Smooth muscle cell (in vitro differentiated cells): ENCODE measurements at regions not wholly inside any gene's neighbourhood (a gene's known extent, or its start where the extent isn't known, plus 50 kb on each side); places are given as distances from the start of the nearest gene placed in this dataset. TPM values are rescaled to one million over a fixed set of nuclear protein-coding genes. Genes with fewer than 3 reads are reported as not detected.

ENCODE experiments used
- DNase-seq: peaks from one replicate; lab custom pipeline; 2025; ENCODE audit not compliant: unreplicated experiment; lab: John Stamatoyannopoulos, UW
- H2AFZ ChIP-seq: fragments of 200-600 bp; sonication (generic); 2 replicates; pipeline ENCODE4 v1.6.0; 2016; ENCODE audit warnings: antibody characterized with exemption, low read depth, mild to moderate bottlenecking
- H3F3A ChIP-seq: fragments of 200-600 bp; sonication (generic); 2 replicates; pipeline ENCODE4 v1.6.0; 2017; ENCODE audit warnings: antibody characterized with exemption, low read depth
- H3K27ac ChIP-seq: fragments of 200-600 bp; sonication (generic); 2 replicates; pipeline ENCODE4 v1.5.1; 2016; ENCODE audit warnings: low read depth, mild to moderate bottlenecking
- H3K27me3 ChIP-seq: fragments of 200-600 bp; sonication (generic); 2 replicates; pipeline ENCODE4 v1.6.1; 2016; ENCODE audit warnings: low read depth, mild to moderate bottlenecking
- H3K36me3 ChIP-seq: fragments of 200-600 bp; sonication (generic); 2 replicates; pipeline ENCODE4 v1.5.1; 2016; ENCODE audit warnings: low read depth
- H3K4me1 ChIP-seq: fragments of 200-600 bp; sonication (generic); 2 replicates; pipeline ENCODE4 v1.5.1; 2016; ENCODE audit warnings: low read depth
- H3K4me2 ChIP-seq: fragments of 200-600 bp; sonication (generic); 2 replicates; pipeline ENCODE4 v1.6.0; 2016; ENCODE audit warnings: mild to moderate bottlenecking
- H3K4me3 ChIP-seq: fragments of 200-600 bp; sonication (generic); 2 replicates; pipeline ENCODE4 v1.5.1; 2016; ENCODE audit warnings: mild to moderate bottlenecking
- H3K79me2 ChIP-seq: fragments of 200-600 bp; sonication (generic); 2 replicates; pipeline ENCODE4 v1.6.0; 2016; ENCODE audit warnings: low read depth, mild to moderate bottlenecking
- H3K9ac ChIP-seq: fragments of 200-600 bp; sonication (generic); 2 replicates; pipeline ENCODE4 v1.6.0; 2016; ENCODE audit warnings: low read depth
- H3K9me3 ChIP-seq: fragments of 200-600 bp; sonication (generic); replicated peaks from 2 replicates; pipeline ENCODE4 v1.5.1; 2016; ENCODE audit warnings: low read depth
- H4K20me1 ChIP-seq: fragments of 200-600 bp; sonication (generic); 2 replicates; pipeline ENCODE4 v1.6.0; 2016; ENCODE audit warnings: low read depth
- CTCF ChIP-seq: fragments of 200-600 bp; sonication (generic); IDR thresholded peaks from 2 replicates; pipeline ENCODE4 v1.5.1; 2017; ENCODE audit warnings: borderline replicate concordance, mild to moderate bottlenecking, antibody characterized with exemption; ENCODE audit not compliant: insufficient read depth, poor library complexity, severe bottlenecking
- WGBS: methylation state at CpG from one replicate; pipeline ENCODE4 v1.1.7; 2016; ENCODE audit warnings: low lambda C conversion rate; 5-methylcytosine and 5-hydroxymethylcytosine counted together
- small RNA-seq: library from RNA; depleted of rRNA; stranded (forward); fragments of <200 nt; gene quantifications from one replicate; pipeline ENCODE3, GENCODE V24; 2014

DNA sequence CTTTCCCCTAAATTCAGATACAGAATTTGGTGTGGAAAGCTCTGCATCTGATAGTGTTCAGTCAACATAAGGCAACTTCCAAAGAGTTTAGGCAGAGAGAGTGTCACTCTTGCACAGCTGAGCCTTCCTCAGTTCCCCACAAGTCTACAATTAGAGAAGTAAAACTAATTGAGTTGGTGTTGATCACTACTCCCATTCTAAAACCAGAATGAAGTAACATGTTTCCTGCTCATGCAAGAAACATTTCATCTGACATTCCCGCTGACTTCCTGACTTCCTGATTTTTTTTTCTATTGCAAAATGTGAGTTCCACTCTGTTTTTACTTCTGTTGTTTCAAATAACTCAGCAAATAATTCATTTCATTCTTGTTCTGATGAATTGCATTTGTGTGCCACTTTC is 271.0 kb downstream of the ALG10B start:
- no peaks in the 10 kb centered on the region for H3K9me3 ChIP-seq
- H4K20me1 ChIP-seq: no peaks in the 10 kb centered on the region
- peaks cover 8% of the 10 kb centered on the region for H3K4me1 ChIP-seq
- H3K9ac ChIP-seq: peak overlapping the region; percentile 31
- no peak overlapping the region for H3K4me3 ChIP-seq
- TF ChIP-seq CTCF: no peak
- DNase-seq: no peak
- no peaks in the 10 kb centered on the region for H3K27me3 ChIP-seq
- whole genome bisulfite sequencing: 52% methylated on average over 1 of the region's 1 CpG
- H3K4me2 ChIP-seq: peak overlapping the region; percentile 70
- no peak overlapping the region for H2AFZ ChIP-seq
- no peaks in the 10 kb centered on the region for H3F3A ChIP-seq
- no peaks in the 10 kb centered on the region for H3K36me3 ChIP-seq
- H3K79me2 ChIP-seq: no peaks in the 10 kb centered on the region
- H3K27ac ChIP-seq: peak overlapping the region; percentile 90

GRCh38 chr12:38588624-38589305 is 272.2 kb downstream of the ALG10B start:
- H3K9ac ChIP-seq: no peak overlapping the region
- DNase-seq: no peak
- peaks cover 8% of the 10 kb centered on the region for H3K4me1 ChIP-seq
- no peak for TF ChIP-seq CTCF
- H3K4me2 ChIP-seq: peak overlapping the region; percentile 70
- H3K27me3 ChIP-seq: no peaks in the 10 kb centered on the region
- H3K4me3 ChIP-seq: no peak overlapping the region
- no peaks in the 10 kb centered on the region for H4K20me1 ChIP-seq
- H3K36me3 ChIP-seq: no peaks in the 10 kb centered on the region
- WGBS: 74% methylated on average over 4 of the region's 4 CpGs
- no peaks in the 10 kb centered on the region for H3F3A ChIP-seq
- no peaks in the 10 kb centered on the region for H3K79me2 ChIP-seq
- no peaks in the 10 kb centered on the region for H3K9me3 ChIP-seq
- no peak overlapping the region for H3K27ac ChIP-seq
- H2AFZ ChIP-seq: no peak overlapping the region

DNA sequence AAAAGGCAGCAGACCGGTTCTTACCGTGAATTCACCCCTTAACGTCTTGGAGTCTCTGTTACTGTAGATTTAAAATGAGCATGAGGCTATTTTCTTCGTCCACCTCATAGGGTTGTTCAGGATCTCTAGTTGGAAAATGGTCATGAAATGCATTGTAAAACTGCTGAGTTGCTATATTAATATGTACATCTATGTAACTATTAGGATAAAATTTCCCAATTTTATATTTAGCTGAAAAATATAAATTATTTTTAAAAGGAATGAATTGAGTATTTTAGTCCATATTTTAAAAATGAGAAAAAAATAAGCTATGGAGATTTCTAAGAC is 272.7 kb downstream of the ALG10B start:
- Histone ChIP-seq H3K4me3 (no peak overlapping the region), H3K27me3 (no peaks in the 10 kb centered on the region), H3K9ac (no peak overlapping the region), H4K20me1 (no peaks in the 10 kb centered on the region), H3K36me3 (no peaks in the 10 kb centered on the region), H3K4me1 (peaks cover 8% of the 10 kb centered on the region), H3K4me2 (no peak overlapping the region), H3K9me3 (no peaks in the 10 kb centered on the region), H3K27ac (no peak overlapping the region), H3K79me2 (no peaks in the 10 kb centered on the region), H3F3A (no peaks in the 10 kb centered on the region), H2AFZ (no peak overlapping the region)
- TF ChIP-seq CTCF: no peak
- WGBS: 81% methylated on average over 4 of the region's 4 CpGs
- no peak for DNase-seq

DNA sequence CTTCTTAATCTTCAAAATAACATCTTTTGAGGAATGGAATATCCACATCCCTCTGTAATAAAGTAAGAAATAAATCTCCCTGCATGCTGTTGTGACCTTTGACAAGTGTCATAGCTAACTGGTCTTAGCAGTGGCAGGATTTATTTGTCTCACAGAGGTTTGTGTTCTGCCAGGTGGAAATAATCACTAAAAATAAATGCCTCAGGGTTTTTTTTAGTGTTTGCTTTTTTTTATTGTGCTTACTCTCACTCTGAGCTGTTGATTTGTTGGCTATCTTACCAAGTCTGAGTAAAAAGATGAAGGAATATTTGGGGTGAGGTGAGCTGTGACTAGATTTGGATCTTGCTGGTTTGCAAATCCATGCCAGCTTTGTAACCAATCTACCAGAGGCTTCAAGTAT is 285.4 kb downstream of the ALG10B start:
- DNase-seq: no peak

More for the DNA sequence above, 285.4 kb downstream of the ALG10B start:
- no peak overlapping the region for H2AFZ ChIP-seq
- no peaks in the 10 kb centered on the region for H3K27me3 ChIP-seq
- no peaks in the 10 kb centered on the region for H4K20me1 ChIP-seq
- H3K9me3 ChIP-seq: peaks cover 9% of the 10 kb centered on the region
- H3K27ac ChIP-seq: no peak overlapping the region
- no peak for TF ChIP-seq CTCF
- no peaks in the 10 kb centered on the region for H3F3A ChIP-seq
- no peak overlapping the region for H3K4me2 ChIP-seq
- H3K9ac ChIP-seq: no peak overlapping the region
- H3K4me1 ChIP-seq: no peaks in the 10 kb centered on the region
- no peaks in the 10 kb centered on the region for H3K36me3 ChIP-seq
- H3K79me2 ChIP-seq: no peaks in the 10 kb centered on the region
- H3K4me3 ChIP-seq: no peak overlapping the region

Small RNA genes in the stretch of these regions (small RNA-seq; reads per million reads assigned to genes)
- gene AC087897.1: not detected
